GM10266 (cell line): ENCODE measurements at regions not wholly inside any gene's neighbourhood (a gene's known extent, or its start where the extent isn't known, plus 50 kb on each side); places are given as distances from the start of the nearest gene placed in this dataset.
"Not testable (repeated sequence)": the region's sequence is repeated elsewhere in the genome, so short reads cannot be mapped to it uniquely, and the experiment has no call there.

Source experiments
- DNase-seq: peaks from one replicate; pipeline ENCODE4 v3.0.0; 2012; ENCODE audit errors: extremely low spot score
- CTCF ChIP-seq: IDR thresholded peaks from 2 replicates; pipeline ENCODE4 v1.5.1; 2012; ENCODE audit warnings: mild to moderate bottlenecking, low read depth; ENCODE audit not compliant: control insufficient read depth, insufficient read depth; ENCODE audit errors: missing control alignments

GRCh38 chr10:83516788-83517187 lies 622.5 kb upstream of the GHITM start:
- DNase-seq = no peak

GRCh38 chr10:83517456-83517855 lies 621.9 kb upstream of the GHITM start:
- no peak for DNase-seq
- no peak for TF ChIP-seq CTCF

More at GRCh38 chr10:83516788-83517187, 622.5 kb upstream of the GHITM start:
- no peak for TF ChIP-seq CTCF

DNA sequence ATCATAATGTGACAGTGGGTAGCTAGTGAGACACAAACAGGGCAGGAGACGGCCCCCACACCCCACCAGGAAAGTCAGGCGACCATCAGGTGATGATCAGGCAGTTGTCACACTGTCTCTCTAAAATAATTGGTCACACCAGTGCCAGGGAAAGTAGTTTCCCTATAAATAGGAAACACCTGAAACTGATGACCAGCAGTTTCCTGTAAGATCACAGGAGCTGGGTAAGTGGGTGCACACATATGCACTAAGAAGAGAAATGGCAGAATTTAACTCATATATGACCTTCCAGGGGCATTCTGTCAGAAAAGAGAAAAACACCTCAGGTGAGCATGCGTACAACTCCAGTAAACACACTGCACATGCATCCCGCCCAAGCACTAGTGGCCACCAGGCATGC lies 620.5 kb upstream of the GHITM start:
- TF ChIP-seq CTCF = no peak
- no peak for DNase-seq

DNA sequence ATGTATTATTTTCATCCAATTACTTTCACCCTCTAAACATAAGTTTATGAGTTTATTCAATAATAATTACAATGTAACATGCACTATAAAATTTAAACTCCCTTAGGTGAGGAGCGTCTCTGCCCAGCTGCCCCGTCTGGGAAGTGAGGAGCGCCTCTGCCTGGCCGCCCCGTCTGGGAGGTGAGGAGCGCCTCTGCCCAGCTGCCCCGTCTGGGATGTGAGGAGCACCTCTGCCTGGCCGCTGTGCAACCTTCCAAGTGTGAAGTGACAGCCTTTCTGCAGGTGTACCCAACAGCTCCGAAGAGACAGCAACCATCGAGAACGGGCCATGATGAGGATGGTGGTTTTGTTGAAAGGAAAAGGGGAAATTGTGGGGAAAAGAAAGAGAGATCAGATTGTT lies 618.9 kb upstream of the GHITM start:
- DNase-seq = not testable (repeated sequence)

- no peak for DNase-seq
- TF ChIP-seq CTCF = no peak
Measured at GRCh38 chr10:83522456-83522855, 616.9 kb upstream of the GHITM start.

DNA sequence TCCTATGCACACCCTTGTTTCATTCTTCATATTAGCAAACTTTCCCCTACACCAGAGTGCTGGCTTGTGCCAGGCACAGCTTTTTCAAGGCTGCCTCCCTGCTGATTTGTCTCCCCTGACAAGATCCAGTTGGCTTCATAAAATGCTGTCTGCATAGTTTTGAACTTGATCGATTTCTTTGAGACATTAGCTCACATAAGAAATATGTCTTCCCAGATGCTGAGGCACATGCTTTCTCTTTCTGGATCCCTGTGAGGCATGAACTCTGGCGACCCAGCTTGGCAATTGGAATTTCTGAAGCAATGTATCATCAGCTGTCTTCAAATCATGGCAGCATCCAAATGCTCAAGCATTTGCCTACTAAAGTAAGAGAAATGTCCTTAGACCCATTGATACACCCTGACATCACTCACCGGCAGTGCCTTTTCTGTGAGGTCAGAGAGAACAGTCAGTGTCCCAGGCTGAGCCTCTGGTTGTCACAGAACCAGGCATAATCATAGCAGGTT lies 616.4 kb upstream of the GHITM start:
- TF ChIP-seq CTCF = no peak
- DNase-seq = no peak

DNA sequence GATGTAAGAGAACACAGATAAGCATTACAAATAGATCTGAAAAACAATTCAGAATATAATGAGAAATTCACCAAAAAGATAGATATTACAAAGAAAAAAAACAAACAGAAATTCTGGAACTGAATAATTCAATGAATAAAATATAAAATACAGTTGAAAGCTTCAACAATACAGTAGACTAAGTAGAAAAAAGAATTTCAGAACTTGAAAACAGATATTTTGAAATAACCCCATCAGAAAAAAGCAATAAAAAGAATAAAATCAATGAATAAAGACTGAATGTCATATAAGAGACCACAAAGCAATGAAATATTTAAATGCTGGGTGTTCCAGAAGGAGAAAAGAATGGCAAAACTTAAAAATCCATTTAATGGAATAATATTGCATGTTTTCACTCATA lies 611.4 kb upstream of the GHITM start:
- TF ChIP-seq CTCF = no peak

GRCh38 chr10:83533290-83533689 lies 606.0 kb upstream of the GHITM start:
- TF ChIP-seq CTCF = no peak

More for the DNA sequence above, 611.4 kb upstream of the GHITM start:
- no peak for DNase-seq

More at GRCh38 chr10:83533290-83533689, 606.0 kb upstream of the GHITM start:
- DNase-seq = no peak
